Stimulated activated naive CD8-positive, alpha-beta T cell treated with anti-CD3 and anti-CD28 coated beads, Interleukin-15, Interleukin-2, amounts not matched to agents 100 ng/mL and 50 ng/mL, for 24 hours (primary cell): ENCODE measurements at regions not wholly inside any gene's neighbourhood (a gene's known extent, or its start where the extent isn't known, plus 50 kb on each side); places are given as distances from the start of the nearest gene placed in this dataset.

Experiments
- H3K27ac Mint-ChIP-seq: one replicate; pipeline ENCODE4 v1.8.0; 2021; ENCODE audit warnings: mild to moderate bottlenecking, mixed read lengths
- H3K27me3 Mint-ChIP-seq: one replicate; pipeline ENCODE4 v1.8.0; 2021; ENCODE audit warnings: mixed read lengths
- H3K36me3 Mint-ChIP-seq: one replicate; pipeline ENCODE4 v1.8.0; 2021; ENCODE audit warnings: low read depth, mixed read lengths
- H3K4me1 Mint-ChIP-seq: one replicate; pipeline ENCODE4 v1.8.0; 2021; ENCODE audit warnings: low read depth, mixed read lengths
- H3K4me3 Mint-ChIP-seq: one replicate; pipeline ENCODE4 v1.8.0; 2021; ENCODE audit warnings: mild to moderate bottlenecking, mixed read lengths
- H3K9me3 Mint-ChIP-seq: one replicate; pipeline ENCODE4 v1.8.0; 2021; ENCODE audit warnings: mixed read lengths

- no peak overlapping the region for H3K4me3 Mint-ChIP-seq
- no peaks in the 10 kb centered on the region for H3K4me1 Mint-ChIP-seq
- no peaks in the 10 kb centered on the region for H3K27me3 Mint-ChIP-seq
Observed at GRCh38 chr2:17191223-17191622, 327.0 kb downstream of the RAD51AP2 start.

DNA sequence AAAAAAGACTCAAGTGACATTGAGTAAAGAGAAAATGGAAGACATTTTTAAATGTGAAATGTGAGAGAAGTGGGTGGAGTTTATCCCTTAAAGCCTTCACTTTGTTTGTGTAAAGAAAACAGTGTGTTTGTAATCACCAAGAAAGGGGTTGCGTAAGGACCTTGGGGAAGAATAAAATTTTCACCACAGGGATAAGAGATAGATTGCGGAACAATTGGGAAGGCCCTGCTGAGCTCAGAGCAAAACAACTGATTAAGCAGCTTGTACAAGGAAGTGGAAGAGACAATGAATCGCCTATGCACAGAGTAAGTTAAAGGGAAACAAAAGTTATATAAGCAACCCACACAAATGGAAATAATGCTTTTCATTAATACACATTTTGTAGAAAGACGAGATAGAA, 327.7 kb downstream of the RAD51AP2 start:
- Mint-ChIP-seq H3K9me3 (peaks cover 6% of the 10 kb centered on the region), H3K4me3 (no peak overlapping the region), H3K27ac (no peak overlapping the region), H3K4me1 (no peaks in the 10 kb centered on the region), H3K36me3 (no peaks in the 10 kb centered on the region), H3K27me3 (no peaks in the 10 kb centered on the region)

More at GRCh38 chr2:17191223-17191622, 327.0 kb downstream of the RAD51AP2 start:
- H3K9me3 Mint-ChIP-seq, result peaks cover 6% of the 10 kb centered on the region
- H3K27ac Mint-ChIP-seq, result no peak overlapping the region
- H3K36me3 Mint-ChIP-seq, result no peaks in the 10 kb centered on the region

DNA sequence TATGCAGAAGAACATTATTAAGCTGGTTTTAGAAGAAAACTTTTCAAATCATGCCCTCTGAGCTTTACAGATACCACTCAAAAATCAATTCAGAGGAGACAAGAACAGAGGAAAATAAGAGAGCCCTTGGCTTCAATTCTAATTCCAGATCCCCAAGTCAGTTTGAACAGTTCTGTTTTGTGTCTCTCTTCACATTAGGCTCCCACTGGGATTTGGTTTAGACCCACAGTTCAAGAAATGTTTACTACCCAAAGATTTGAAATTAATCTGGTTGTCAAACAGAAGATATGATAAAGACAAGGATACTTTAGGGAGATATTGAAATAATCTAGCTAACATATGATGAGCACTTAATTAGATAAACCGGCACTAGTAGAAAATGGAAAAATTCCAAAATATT, 329.5 kb downstream of the RAD51AP2 start:
- peaks cover 6% of the 10 kb centered on the region for H3K9me3 Mint-ChIP-seq
- H3K27ac Mint-ChIP-seq, result no peak overlapping the region
- no peak overlapping the region for H3K4me3 Mint-ChIP-seq
- no peaks in the 10 kb centered on the region for H3K27me3 Mint-ChIP-seq
- H3K36me3 Mint-ChIP-seq, result no peaks in the 10 kb centered on the region
- no peaks in the 10 kb centered on the region for H3K4me1 Mint-ChIP-seq

DNA sequence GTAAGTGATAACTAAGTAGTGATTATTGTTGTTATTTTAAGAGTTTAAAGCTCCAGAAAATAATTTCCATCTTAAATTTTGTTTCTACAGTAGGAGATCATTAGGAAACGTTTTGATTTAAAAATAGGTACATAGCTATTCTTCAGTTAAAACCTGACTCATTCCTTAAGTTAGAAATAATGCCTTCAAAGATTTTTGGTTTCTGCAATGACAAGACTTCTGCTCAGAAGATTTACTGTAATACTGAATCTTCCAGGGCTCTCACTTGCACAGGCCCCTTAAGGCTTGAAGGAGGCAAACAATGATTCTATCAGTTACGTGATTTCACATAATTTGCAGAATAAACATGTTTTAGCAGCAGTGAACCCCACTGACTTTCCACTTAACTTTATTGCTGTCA, 333.7 kb downstream of the RAD51AP2 start:
- H3K9me3 Mint-ChIP-seq, result no peaks in the 10 kb centered on the region
- H3K4me1 Mint-ChIP-seq, result no peaks in the 10 kb centered on the region
- H3K27me3 Mint-ChIP-seq, result no peaks in the 10 kb centered on the region
- H3K36me3 Mint-ChIP-seq, result no peaks in the 10 kb centered on the region
- H3K4me3 Mint-ChIP-seq, result no peak overlapping the region
- H3K27ac Mint-ChIP-seq, result no peak overlapping the region

- Mint-ChIP-seq H3K27ac (no peak overlapping the region), H3K36me3 (no peaks in the 10 kb centered on the region), H3K9me3 (no peaks in the 10 kb centered on the region), H3K27me3 (no peaks in the 10 kb centered on the region), H3K4me3 (no peak overlapping the region), H3K4me1 (no peaks in the 10 kb centered on the region)
Observed at GRCh38 chr2:17182399-17182798, 335.8 kb downstream of the RAD51AP2 start.

DNA sequence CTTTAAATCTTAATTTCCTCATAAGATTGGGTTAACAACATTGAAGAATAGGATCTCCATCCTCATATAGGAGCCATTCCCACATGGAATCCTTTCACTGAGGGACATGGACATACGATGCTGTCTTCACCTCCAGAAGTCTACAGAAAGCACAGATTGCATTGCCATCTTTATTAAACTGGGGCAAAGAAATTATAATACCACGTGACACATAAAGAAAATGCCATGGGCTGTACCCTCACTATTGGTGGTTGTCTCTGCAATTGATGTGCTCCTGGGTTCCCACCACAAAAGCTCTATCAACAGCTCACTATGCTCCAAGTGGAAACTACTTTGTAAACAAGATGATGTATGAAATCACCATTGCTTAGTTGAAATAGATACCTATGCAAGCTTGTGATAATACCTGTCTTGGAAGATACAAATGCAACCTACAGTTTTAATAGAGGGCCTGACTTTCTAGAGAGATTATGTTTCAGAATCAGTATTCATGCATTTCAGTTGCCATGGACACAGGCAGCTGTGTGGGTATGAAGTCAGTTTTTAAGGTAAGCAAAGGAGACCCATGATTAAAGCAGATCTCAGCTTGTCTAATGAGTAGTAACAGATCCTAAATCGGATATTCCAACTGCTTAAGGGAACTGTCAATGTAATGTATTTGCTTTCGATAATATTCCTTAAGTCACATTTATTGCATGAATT, 337.0 kb downstream of the RAD51AP2 start:
- H3K9me3 Mint-ChIP-seq, result no peaks in the 10 kb centered on the region
- H3K4me3 Mint-ChIP-seq, result no peak overlapping the region
- H3K36me3 Mint-ChIP-seq, result no peaks in the 10 kb centered on the region
- H3K27me3 Mint-ChIP-seq, result no peaks in the 10 kb centered on the region
- H3K27ac Mint-ChIP-seq, result no peak overlapping the region
- H3K4me1 Mint-ChIP-seq, result no peaks in the 10 kb centered on the region

GRCh38 chr2:17179145-17179808, 339.0 kb downstream of the RAD51AP2 start:
- Mint-ChIP-seq H3K27me3 (no peaks in the 10 kb centered on the region), H3K9me3 (no peaks in the 10 kb centered on the region), H3K36me3 (no peaks in the 10 kb centered on the region), H3K4me1 (no peaks in the 10 kb centered on the region), H3K4me3 (no peak overlapping the region), H3K27ac (no peak overlapping the region)

DNA sequence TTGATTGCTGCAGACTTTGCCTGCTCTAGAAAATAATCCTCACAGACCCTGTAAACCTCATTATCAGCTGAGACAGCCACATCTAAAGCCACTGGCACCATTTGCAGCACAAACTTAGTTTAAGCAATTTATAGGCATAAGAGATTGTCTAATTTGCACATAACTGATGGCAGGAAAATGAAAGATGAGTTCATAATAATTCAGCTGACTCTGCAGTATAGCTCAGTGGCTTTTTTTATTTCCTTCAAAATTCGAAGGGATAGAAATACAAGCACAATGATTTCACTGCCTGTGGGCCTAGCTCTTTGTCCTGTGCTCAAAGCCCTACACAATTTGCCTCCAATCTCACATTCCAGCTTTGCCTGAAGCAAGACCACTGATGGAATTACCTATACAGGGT, 341.2 kb downstream of the RAD51AP2 start:
- Mint-ChIP-seq H3K4me1 (no peaks in the 10 kb centered on the region), H3K27ac (no peak overlapping the region), H3K36me3 (no peaks in the 10 kb centered on the region), H3K4me3 (no peak overlapping the region), H3K27me3 (no peaks in the 10 kb centered on the region), H3K9me3 (no peaks in the 10 kb centered on the region)

- Mint-ChIP-seq H3K36me3 (no peaks in the 10 kb centered on the region), H3K27ac (no peak overlapping the region), H3K9me3 (no peaks in the 10 kb centered on the region), H3K4me3 (no peak overlapping the region), H3K4me1 (no peaks in the 10 kb centered on the region), H3K27me3 (no peaks in the 10 kb centered on the region)
Observed at GRCh38 chr2:17171446-17172049, 346.7 kb downstream of the RAD51AP2 start.

GRCh38 chr2:17166506-17166905, 351.7 kb downstream of the RAD51AP2 start:
- H3K9me3 Mint-ChIP-seq, result peaks cover 3% of the 10 kb centered on the region
- H3K4me3 Mint-ChIP-seq, result no peak overlapping the region
- no peaks in the 10 kb centered on the region for H3K36me3 Mint-ChIP-seq
- no peak overlapping the region for H3K27ac Mint-ChIP-seq
- H3K27me3 Mint-ChIP-seq, result no peaks in the 10 kb centered on the region
- no peaks in the 10 kb centered on the region for H3K4me1 Mint-ChIP-seq

GRCh38 chr2:17164550-17164949, 353.7 kb downstream of the RAD51AP2 start:
- no peak overlapping the region for H3K4me3 Mint-ChIP-seq

GRCh38 chr2:17163638-17164037, 354.6 kb downstream of the RAD51AP2 start:
- Mint-ChIP-seq H3K36me3 (no peaks in the 10 kb centered on the region), H3K4me3 (no peak overlapping the region), H3K27ac (no peak overlapping the region), H3K9me3 (peaks cover 3% of the 10 kb centered on the region), H3K27me3 (no peaks in the 10 kb centered on the region), H3K4me1 (no peaks in the 10 kb centered on the region)

More at GRCh38 chr2:17164550-17164949, 353.7 kb downstream of the RAD51AP2 start:
- Mint-ChIP-seq H3K9me3 (peaks cover 3% of the 10 kb centered on the region), H3K27me3 (no peaks in the 10 kb centered on the region), H3K27ac (no peak overlapping the region), H3K36me3 (no peaks in the 10 kb centered on the region), H3K4me1 (no peaks in the 10 kb centered on the region)

DNA sequence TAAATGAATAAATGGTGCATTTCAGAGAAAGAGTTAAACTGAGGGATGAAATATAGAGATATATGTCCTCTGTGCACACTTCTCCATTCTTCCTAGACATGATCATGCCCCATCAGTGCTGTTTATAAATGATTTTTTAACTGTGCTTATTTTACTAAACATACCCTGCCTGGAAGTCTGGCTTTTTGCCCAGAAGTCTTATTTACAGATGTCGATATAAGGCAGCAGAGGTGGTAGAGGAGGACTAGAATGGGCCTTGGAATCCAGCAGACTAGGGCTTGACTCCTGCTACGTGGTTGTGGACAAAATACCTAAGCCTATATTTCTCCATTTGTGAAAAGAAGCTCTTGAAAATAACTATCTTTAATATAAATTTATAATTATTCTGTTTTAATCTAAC, 355.5 kb downstream of the RAD51AP2 start:
- Mint-ChIP-seq H3K4me3 (no peak overlapping the region), H3K36me3 (no peaks in the 10 kb centered on the region), H3K4me1 (no peaks in the 10 kb centered on the region), H3K27ac (no peak overlapping the region), H3K9me3 (peaks cover 3% of the 10 kb centered on the region), H3K27me3 (no peaks in the 10 kb centered on the region)

GRCh38 chr2:17160594-17160993, 357.6 kb downstream of the RAD51AP2 start:
- no peak overlapping the region for H3K27ac Mint-ChIP-seq
- peaks cover 3% of the 10 kb centered on the region for H3K9me3 Mint-ChIP-seq
- H3K4me1 Mint-ChIP-seq, result no peaks in the 10 kb centered on the region
- H3K36me3 Mint-ChIP-seq, result no peaks in the 10 kb centered on the region
- no peaks in the 10 kb centered on the region for H3K27me3 Mint-ChIP-seq
- no peak overlapping the region for H3K4me3 Mint-ChIP-seq

GRCh38 chr2:17156086-17156485, 362.2 kb downstream of the RAD51AP2 start:
- Mint-ChIP-seq H3K36me3 (no peaks in the 10 kb centered on the region), H3K27ac (no peak overlapping the region), H3K4me1 (no peaks in the 10 kb centered on the region), H3K9me3 (no peaks in the 10 kb centered on the region), H3K4me3 (no peak overlapping the region), H3K27me3 (no peaks in the 10 kb centered on the region)
